Brain microvascular endothelial cell (primary cell): ENCODE measurements at regions not wholly inside any gene's neighbourhood (a gene's known extent, or its start where the extent isn't known, plus 50 kb on each side); places are given as distances from the start of the nearest gene placed in this dataset.

ENCODE experiments used
- DNase-seq: peaks from one replicate; pipeline ENCODE4 v3.0.0-alpha.2; 2020
- H3K27ac ChIP-seq: fragments of 250-450 bp; sonication (Bioruptor Pico); 2 replicates; pipeline ENCODE4 v1.5.1; 2020; ENCODE audit warnings: mild to moderate bottlenecking, moderate library complexity
- H3K27me3 ChIP-seq: fragments of 250-450 bp; sonication (Bioruptor Pico); replicated peaks from 2 replicates; pipeline ENCODE4 v1.5.1; 2020; ENCODE audit warnings: mild to moderate bottlenecking
- H3K36me3 ChIP-seq: fragments of 250-450 bp; sonication (Bioruptor Pico); replicated peaks from 2 replicates; pipeline ENCODE4 v1.5.1; 2020; ENCODE audit warnings: mild to moderate bottlenecking
- H3K4me3 ChIP-seq: 2 replicates; pipeline ENCODE4 v1.5.1; 2011; ENCODE audit warnings: low read depth, mild to moderate bottlenecking, control low read depth, low read length, moderate library complexity
- CTCF ChIP-seq: IDR thresholded peaks from 2 replicates; pipeline ENCODE4 v1.5.1; 2011; ENCODE audit warnings: low read depth, mild to moderate bottlenecking, moderate library complexity, low read length, control low read depth, inconsistent platforms; ENCODE audit errors: missing control alignments
- in situ Hi-C: cut with HindIII; loops from 2 replicates; pipeline ENCODE4 v1.10.0; 2017; ENCODE audit warnings: low sequenced_read_pairs, low pct_ligation_motif_present

- Histone ChIP-seq H3K27me3 (no peaks in the 10 kb centered on the region), H3K4me3 (no peak overlapping the region), H3K27ac (no peak overlapping the region), H3K36me3 (no peaks in the 10 kb centered on the region)
- TF ChIP-seq CTCF = no peak
- DNase-seq = no peak
- in situ Hi-C loops = no loop called here
Measured at GRCh38 chr13:33935969-33936368, 118.0 kb downstream of the RFC3 start.

GRCh38 chr13:33937373-33938098 is 119.6 kb downstream of the RFC3 start:
- Histone ChIP-seq H3K27ac (no peak overlapping the region), H3K27me3 (no peaks in the 10 kb centered on the region), H3K36me3 (no peaks in the 10 kb centered on the region), H3K4me3 (no peak overlapping the region)
- no peak for TF ChIP-seq CTCF
- DNase-seq = no peak
- in situ Hi-C loops = no loop called here

- Histone ChIP-seq H3K36me3 (no peaks in the 10 kb centered on the region), H3K27ac (no peak overlapping the region), H3K4me3 (no peak overlapping the region), H3K27me3 (no peaks in the 10 kb centered on the region)
- no peak for DNase-seq
- in situ Hi-C loops = no loop called here
- no peak for TF ChIP-seq CTCF
Measured at GRCh38 chr13:33940256-33940655, 122.3 kb downstream of the RFC3 start.

GRCh38 chr13:33940898-33941297 is 122.9 kb downstream of the RFC3 start:
- in situ Hi-C loops = no loop called here
- H3K36me3 ChIP-seq = no peaks in the 10 kb centered on the region
- TF ChIP-seq CTCF = no peak
- H3K4me3 ChIP-seq = no peak overlapping the region
- no peaks in the 10 kb centered on the region for H3K27me3 ChIP-seq
- no peak overlapping the region for H3K27ac ChIP-seq
- DNase-seq = no peak

GRCh38 chr13:33945477-33945876 is 127.5 kb downstream of the RFC3 start:
- no peak for DNase-seq
- no peak for TF ChIP-seq CTCF
- no peak overlapping the region for H3K4me3 ChIP-seq
- no peaks in the 10 kb centered on the region for H3K36me3 ChIP-seq
- in situ Hi-C loops = no loop called here
- H3K27ac ChIP-seq = no peak overlapping the region
- no peaks in the 10 kb centered on the region for H3K27me3 ChIP-seq

GRCh38 chr13:33953203-33953602 is 135.3 kb downstream of the RFC3 start:
- no peak overlapping the region for H3K27ac ChIP-seq
- no peaks in the 10 kb centered on the region for H3K27me3 ChIP-seq
- no peaks in the 10 kb centered on the region for H3K36me3 ChIP-seq
- in situ Hi-C loops = no loop called here
- peak; percentile 55 for DNase-seq
- no peak overlapping the region for H3K4me3 ChIP-seq
- no peak for TF ChIP-seq CTCF
